ENCODE measurements at regions not wholly inside any gene's neighbourhood (a gene's known extent, or its start where the extent isn't known, plus 50 kb on each side); places are given as distances from the start of the nearest gene placed in this dataset.

GRCh38 chr2:234579231-234579962, 82.5 kb upstream of the ARL4C start (continued):
- TF ChIP-seq POU6F1 (CRISPR knock-in tag; IDR thresholded peaks at IDR 0.05; ENCODE audit: borderline replicate concordance, low read depth) (no peak), ZNF565 (CRISPR knock-in tag; conservative IDR thresholded peaks at IDR 0.05; ENCODE audit: low read depth) (no peak), ZNF70 (CRISPR knock-in tag; IDR thresholded peaks at IDR 0.05) (no peak), PPARA (CRISPR knock-in tag; IDR thresholded peaks at IDR 0.05; ENCODE audit: borderline replicate concordance) (no peak), CSDC2 (CRISPR knock-in tag; IDR thresholded peaks at IDR 0.05) (no peak), TCF4 (CRISPR knock-in tag; IDR thresholded peaks at IDR 0.05; ENCODE audit: borderline replicate concordance) (no peak)
- TF ChIP-seq, protein P1, sequence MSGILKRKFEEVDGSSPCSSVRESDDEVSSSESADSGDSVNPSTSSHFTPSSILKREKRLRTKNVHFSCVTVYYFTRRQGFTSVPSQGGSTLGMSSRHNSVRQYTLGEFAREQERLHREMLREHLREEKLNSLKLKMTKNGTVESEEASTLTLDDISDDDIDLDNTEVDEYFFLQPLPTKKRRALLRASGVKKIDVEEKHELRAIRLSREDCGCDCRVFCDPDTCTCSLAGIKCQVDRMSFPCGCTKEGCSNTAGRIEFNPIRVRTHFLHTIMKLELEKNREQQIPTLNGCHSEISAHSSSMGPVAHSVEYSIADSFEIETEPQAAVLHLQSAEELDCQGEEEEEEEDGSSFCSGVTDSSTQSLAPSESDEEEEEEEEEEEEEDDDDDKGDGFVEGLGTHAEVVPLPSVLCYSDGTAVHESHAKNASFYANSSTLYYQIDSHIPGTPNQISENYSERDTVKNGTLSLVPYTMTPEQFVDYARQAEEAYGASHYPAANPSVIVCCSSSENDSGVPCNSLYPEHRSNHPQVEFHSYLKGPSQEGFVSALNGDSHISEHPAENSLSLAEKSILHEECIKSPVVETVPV (CRISPR knock-in tag; IDR thresholded peaks at IDR 0.05): no peak

- ATAC-seq: no peak
Measured at GRCh38 chr2:234578389-234578788, 81.5 kb upstream of the ARL4C start.

DNA sequence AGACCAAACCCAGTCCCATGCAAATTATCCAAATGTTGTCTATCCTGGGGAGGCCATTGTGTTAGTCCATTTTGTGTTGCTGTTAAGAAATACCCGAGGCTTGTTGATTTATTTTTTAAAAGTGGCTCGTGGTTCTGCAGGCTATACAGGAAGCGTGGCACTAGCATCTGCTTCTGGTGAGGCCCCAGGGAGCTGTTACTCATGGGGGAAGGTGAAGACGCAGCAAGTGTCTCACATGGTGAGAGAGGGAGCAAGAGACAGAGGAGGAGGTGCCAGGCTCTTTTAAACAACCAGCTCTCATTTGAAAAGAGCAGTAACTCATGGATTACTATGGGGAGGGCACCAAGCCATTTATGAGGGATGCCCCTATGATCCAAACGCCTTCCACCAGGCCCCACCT, 80.3 kb upstream of the ARL4C start:
- TF ChIP-seq PPARA (CRISPR knock-in tag; IDR thresholded peaks at IDR 0.05; ENCODE audit: borderline replicate concordance): no peak
- no peak for TF ChIP-seq TOX (CRISPR knock-in tag; IDR thresholded peaks at IDR 0.05; ENCODE audit: borderline replicate concordance)
- TF ChIP-seq PATZ1 (CRISPR knock-in tag; IDR thresholded peaks at IDR 0.05; ENCODE audit: borderline replicate concordance): no peak
- ATAC-seq: no peak

More at GRCh38 chr2:234578389-234578788, 81.5 kb upstream of the ARL4C start:
- no peak for TF ChIP-seq OSR1 (CRISPR knock-in tag; IDR thresholded peaks at IDR 0.05)
- TF ChIP-seq POU6F1 (CRISPR knock-in tag; IDR thresholded peaks at IDR 0.05; ENCODE audit: borderline replicate concordance, low read depth): no peak
- TF ChIP-seq ZNF70 (CRISPR knock-in tag; IDR thresholded peaks at IDR 0.05): no peak
- no peak for TF ChIP-seq CREB5 (CRISPR knock-in tag; IDR thresholded peaks at IDR 0.05; ENCODE audit: low read depth)
- TF ChIP-seq ARNTL (CRISPR knock-in tag; IDR thresholded peaks at IDR 0.05; ENCODE audit: borderline replicate concordance, low read depth): no peak
- TF ChIP-seq, protein P1 (CRISPR knock-in tag; IDR thresholded peaks at IDR 0.05): no peak

DNA sequence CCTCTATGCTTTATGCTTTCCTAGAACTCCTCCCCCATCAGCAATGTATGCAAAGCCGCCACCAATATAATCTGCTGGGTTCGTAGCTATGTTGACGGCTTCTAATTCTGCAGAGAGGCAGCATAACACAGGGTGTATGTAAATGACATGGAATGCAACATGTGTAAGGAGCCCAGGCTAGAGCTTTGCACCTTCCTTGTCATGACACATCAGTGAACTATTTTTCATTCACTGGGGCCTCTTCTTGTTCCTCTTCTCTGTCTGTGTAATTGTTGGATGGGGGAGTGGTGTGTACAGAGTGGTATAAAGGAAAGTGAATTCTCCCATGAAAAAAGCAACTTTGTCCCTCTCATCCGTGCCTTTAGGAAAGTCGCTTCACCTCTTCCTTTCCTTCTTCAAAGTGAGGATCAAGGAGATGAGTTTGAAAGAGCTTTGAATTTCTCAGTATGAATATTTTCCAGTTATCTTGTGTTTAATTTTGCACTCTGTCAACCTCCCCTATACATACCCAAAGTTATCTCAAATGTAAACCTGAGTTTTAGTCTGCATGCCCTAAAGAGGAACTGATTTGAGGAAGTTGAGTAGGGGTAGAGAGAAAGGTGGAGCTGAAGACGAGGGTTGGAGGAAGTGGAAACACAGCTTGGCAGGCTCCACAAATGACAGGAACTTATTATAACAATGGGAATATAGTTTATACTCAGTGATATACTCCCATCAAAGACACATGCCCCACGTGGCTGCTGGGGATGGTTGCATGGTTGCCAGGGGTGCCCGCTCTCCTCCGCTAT, 74.9 kb upstream of the ARL4C start:
- ATAC-seq: no peak
- TF ChIP-seq SNAI2 (CRISPR knock-in tag; IDR thresholded peaks at IDR 0.05) (no peak), GLIS3 (CRISPR knock-in tag; IDR thresholded peaks at IDR 0.05) (no peak), BACH2 (CRISPR knock-in tag; IDR thresholded peaks at IDR 0.05; ENCODE audit: borderline replicate concordance) (no peak), RARB (CRISPR knock-in tag; IDR thresholded peaks at IDR 0.05) (no peak)

Measured in SK-N-SH treated with all-trans-retinoic acid at 6 μM for 48 hours (cell line).